ENCODE measurements at regions not wholly inside any gene's neighbourhood (a gene's known extent, or its start where the extent isn't known, plus 50 kb on each side); places are given as distances from the start of the nearest gene placed in this dataset.

DNA sequence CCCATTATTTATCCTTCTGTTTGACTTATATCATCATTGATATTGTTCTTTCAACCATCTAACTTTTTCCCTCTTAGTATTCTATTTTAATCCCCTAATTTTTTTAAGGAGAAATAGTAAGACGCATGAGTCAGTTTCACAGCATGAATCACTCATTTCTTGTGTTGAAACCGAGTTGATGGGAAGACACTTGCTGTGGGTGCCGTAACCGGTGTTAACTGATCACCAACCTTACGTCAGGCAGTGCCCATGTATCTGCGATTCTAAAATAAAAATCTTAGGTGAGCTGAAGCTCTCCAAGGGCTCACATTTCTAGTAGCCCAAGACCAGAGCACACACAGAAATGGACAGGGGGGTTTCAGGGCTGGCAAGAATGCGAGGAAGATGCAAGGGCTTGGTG, 348.1 kb downstream of the GALR1 start:
- no peak for DNase-seq

- no peak for DNase-seq
Observed at GRCh38 chr18:77600674-77601073, 351.0 kb downstream of the GALR1 start.

DNA sequence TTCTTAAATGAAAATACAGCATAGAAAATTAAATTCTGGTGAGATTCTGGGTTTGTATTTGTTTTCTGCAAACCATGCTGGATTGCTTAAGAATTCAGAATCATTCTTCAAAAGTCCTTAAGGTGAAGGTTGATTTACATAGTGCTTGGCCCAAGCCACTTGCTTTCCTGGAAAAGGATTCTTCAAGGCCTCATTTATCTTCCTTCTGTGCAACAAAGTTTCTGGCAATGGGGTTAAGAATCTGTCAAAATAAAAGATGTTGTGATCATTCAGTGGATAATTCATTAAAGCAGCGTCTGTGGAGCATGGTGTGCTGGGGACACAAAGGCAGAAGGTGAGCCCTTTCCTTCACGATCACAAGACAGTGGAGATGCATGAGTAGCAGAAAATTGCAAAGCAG, 351.9 kb downstream of the GALR1 start:
- DNase-seq = no peak

GRCh38 chr18:77607087-77607486, 357.4 kb downstream of the GALR1 start:
- DNase-seq = no peak

DNA sequence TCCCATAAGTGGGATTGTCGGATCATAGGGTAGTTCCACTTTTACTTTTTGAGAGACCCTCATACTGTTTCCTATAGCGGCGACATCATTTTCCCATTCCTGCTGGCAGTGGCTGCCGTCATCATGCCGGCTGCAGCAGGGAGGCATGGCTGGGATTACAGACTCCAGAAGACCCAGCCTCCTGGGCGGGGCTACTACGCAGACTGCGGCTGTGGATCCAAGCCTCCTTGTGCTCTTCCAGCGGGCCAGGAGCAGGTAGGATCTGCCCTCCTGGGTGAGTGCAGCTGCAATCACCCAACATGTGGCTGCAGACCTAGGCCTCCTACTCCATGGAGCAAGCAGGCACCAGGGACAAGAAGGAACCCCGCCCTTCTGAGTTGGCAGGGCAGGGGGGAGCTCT, 359.2 kb downstream of the GALR1 start:
- no peak for DNase-seq

GRCh38 chr18:77617694-77618093, 368.0 kb downstream of the GALR1 start:
- DNase-seq = no peak

GRCh38 chr18:77619525-77619924, 369.9 kb downstream of the GALR1 start:
- DNase-seq = no peak

DNA sequence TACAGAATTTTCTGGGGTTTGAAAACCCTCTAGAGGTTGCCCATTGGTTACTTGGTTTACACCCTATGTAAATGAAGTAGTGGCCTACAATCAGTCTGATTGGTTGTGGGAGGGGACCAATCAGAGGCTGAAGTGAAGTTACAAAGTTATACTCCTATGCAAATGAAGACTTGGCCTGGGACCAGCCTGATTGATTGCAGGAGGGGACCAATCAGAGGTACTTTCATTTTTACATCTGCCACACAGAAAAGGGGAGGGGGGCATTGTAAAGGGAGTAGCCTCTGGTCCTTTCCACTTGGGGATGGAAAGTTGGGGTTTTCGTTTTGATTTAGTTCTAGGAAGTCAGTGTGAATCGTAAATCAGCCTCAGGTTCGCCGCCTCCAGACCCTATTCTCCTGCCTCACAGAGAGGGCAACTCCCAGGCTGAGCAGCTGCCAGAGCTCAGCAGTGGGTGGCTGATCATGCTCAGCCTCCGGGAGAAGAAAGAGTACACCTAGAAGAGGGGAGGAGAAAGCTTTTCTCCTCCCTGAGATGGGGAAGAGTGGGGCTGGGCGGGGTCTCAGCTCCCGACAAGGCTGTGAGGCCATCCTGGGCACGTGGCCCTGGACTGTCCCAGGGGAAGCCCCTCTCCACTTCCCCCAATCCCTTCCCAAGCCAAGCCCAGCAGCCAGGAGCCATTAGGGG, 372.5 kb downstream of the GALR1 start:
- peak; percentile 16 for DNase-seq

DNA sequence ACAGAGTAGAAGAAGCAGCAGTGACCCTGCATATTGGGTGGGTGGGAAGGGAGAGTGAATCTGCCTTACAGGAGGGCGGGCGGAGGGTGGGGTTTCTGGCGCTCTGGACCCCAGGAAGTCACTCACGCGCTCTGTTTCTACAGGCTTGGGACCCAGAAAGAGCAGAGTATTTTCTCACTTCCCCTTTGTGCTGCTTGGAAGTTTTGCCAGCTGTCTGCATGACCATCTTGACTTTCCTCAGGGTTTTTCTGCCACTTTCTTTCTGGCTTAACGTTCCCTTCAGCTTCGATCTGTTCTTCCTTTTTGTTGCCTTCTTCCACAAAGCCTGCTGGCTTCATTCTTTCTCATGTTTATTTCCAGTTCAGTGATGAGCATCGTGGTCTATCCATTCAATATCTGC, 383.1 kb downstream of the GALR1 start:
- DNase-seq = no peak

- DNase-seq = no peak
Observed at GRCh38 chr18:77634494-77634893, 384.8 kb downstream of the GALR1 start.

DNA sequence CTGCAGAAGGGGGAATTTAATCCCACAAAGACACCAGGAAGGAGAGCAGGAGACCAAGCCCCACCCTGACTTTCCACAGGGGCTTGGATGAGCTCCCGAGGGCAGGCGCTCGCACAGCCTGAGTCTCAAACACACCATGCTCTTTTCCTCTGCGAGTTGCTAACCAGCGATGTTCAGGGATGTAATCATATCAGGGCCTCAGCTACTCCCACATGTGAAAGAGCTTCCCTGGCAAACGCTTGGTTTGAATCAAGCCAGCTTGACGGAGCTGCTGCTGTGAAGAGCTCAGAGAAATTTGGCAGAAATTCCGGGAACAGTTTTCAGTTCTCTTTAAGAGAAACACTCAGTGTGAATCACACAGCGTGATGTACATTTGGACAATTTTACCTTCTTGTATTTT, 385.8 kb downstream of the GALR1 start:
- DNase-seq = no peak

DNA sequence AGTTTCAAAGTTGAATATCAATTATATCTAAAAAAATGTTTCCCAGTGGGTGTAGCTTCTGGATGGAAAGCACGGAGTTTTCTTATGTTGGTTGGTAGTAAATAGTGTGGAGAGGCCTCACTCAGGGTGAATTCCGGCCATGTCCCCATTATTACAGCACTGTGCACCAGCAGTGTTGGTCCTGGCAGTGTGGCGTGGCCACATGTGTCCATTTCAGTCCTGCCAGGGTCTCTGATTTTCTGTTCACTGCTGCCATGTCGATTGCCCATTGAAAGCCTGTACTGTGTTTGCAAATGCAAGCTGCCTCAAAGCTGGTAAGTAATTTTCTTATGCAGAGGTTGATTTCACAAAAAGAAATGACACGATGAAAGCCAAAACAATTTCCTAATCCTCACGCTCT, 386.2 kb downstream of the GALR1 start:
- no peak for DNase-seq

DNA sequence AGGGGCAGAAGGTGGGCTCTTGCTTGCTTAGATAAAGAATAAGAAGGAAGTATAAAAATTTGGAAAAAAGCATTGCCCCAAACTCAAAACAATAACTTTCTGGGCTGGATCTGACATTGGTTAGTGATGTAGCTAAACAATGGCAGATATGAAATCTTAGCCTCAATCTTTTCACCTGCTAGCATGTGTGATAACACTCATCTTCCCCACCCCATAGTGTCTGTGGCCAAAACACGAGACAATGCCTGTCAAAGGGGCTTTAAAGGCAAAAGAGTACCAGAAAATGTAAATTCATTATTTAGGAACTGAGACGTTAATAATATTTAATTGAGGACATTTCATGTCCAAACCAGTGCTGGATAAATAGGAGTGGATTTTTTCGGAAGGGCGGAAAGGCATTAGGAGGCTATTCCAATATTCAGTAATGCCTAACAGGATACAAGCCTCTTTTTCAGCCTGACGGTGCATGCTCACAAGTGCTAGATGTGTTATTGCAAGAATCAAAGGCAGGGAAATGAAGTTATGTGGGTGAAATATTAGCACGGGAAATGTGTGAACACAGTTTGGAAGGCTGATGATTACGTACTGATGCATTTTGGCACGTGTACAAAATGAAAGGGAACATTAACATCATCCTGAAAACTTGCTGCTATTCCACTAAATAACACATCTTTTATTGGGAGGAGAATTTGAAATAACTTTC, 395.7 kb downstream of the GALR1 start:
- no peak for DNase-seq

DNA sequence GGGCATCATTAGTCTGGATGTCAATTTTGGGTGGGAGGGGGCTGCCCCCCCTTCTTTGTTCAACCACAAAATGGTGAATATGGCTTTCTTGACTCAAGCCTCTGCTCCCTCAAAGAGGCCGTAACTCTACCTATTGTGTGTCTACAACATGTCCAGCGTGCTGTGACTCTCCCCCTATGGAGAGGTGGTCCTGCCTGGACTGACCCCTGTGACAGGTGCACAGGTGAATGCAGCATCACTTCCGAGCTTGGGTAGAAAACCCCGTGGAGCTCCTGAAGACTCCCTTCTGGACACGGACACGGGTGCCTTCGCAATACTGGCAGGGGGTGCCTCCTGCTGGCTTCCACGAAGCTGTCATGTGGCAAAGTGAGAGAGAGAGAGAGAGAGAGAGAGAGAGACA, 397.8 kb downstream of the GALR1 start:
- DNase-seq = no peak

- DNase-seq = no peak
Observed at GRCh38 chr18:77648411-77648810, 398.8 kb downstream of the GALR1 start.

DNA sequence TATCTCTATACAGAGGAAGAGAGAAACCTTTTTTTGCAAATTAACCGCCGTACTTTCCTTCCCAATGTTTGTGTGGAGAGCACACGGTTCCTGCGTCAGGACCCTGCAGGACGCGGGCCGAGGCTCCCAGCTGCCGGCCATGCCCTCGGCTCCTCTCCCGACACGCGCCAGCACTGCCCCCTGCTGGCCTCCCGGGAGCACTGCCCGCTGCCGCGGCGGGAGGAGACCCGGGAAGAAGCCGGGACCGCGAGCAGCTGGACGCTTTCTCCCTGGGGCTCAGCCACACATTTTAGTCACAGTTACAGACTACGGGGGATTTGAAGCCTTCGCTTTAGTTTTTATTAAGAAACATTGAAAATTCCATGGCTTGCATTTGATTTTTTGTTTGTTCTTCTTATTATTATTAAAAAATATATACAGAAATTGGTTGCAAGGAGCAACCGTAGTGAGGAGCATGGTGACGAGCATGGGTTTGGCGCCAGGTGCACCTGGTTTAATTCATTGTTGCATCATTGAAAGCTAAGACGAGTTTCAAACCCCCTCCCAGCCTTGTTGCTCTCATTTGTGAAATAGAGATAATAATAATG, 401.2 kb downstream of the GALR1 start:
- peak; percentile 62 for DNase-seq

- no peak for DNase-seq
Observed at GRCh38 chr18:77651441-77651840, 401.8 kb downstream of the GALR1 start.

GRCh38 chr18:77653792-77654191, 404.1 kb downstream of the GALR1 start:
- DNase-seq = no peak

- no peak for DNase-seq
Observed at GRCh38 chr18:77654302-77654701, 404.7 kb downstream of the GALR1 start.

GRCh38 chr18:77657651-77658298, 408.1 kb downstream of the GALR1 start:
- DNase-seq = no peak

- DNase-seq = no peak
Observed at GRCh38 chr18:77658299-77658662, 408.6 kb downstream of the GALR1 start.

DNA sequence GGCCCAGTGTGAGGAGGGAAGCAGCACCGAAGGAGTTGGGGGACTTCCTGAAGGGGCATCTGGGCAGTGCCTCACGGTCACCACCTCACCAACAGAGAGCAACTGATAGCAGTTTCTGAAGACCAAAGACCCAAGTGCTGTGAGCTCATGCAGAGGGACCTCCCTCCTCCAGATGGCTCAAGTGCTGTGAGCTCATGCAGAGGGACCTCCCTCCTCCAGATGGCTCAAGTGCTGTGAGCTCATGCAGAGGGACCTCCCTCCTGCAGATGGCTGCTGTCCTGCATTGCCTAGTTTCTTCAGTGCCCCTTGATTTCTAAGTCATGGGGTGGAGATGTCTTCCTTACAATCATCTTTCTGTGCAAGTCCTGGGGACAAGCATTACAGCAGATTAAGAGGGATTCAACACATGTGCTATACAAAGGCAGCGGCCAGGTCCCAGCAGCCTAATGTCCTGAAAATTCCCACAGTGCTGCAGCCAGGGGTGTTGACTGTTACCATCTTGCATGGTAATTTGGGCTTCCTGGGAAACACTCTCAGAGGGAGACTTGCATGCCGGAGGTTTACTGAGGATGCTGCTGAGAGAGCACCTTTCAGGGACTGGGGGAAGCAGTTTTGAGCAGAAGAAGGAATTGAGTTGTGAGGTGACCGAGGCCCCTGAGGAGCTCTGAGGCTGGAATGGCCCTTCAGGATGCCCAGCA, 409.3 kb downstream of the GALR1 start:
- DNase-seq = no peak

- DNase-seq = no peak
Observed at GRCh38 chr18:77666613-77667012, 417.0 kb downstream of the GALR1 start.
